SU-DHL-6 (cell line): ENCODE measurements at regions not wholly inside any gene's neighbourhood (a gene's known extent, or its start where the extent isn't known, plus 50 kb on each side); places are given as distances from the start of the nearest gene placed in this dataset.

Experiments used
- H2AFZ ChIP-seq: fragments of 200-600 bp; sonication (generic); 2 replicates; pipeline ENCODE4 v1.6.1; 2014; ENCODE audit warnings: low read depth, mild to moderate bottlenecking, moderate library complexity, mixed read lengths, antibody characterized with exemption, low read length; ENCODE audit not compliant: severe bottlenecking
- H3F3A ChIP-seq: fragments of 200-600 bp; shearing (Covaris generic); 2 replicates; pipeline ENCODE4 v1.6.0; 2016; ENCODE audit warnings: antibody characterized with exemption, mild to moderate bottlenecking; ENCODE audit not compliant: insufficient read depth
- H3K27ac ChIP-seq: fragments of 200-600 bp; sonication (generic); 2 replicates; pipeline ENCODE4 v1.5.1; 2016; ENCODE audit warnings: low read depth, mild to moderate bottlenecking, low read length, moderate library complexity, mixed read lengths
- H3K27me3 ChIP-seq: fragments of 200-600 bp; sonication (generic), shearing (Covaris generic); 2 replicates; pipeline ENCODE4 v1.6.0; 2014; ENCODE audit warnings: mild to moderate bottlenecking, low read length
- H3K36me3 ChIP-seq: fragments of 200-600 bp; sonication (generic); 2 replicates; pipeline ENCODE4 v1.6.1; 2014; ENCODE audit warnings: mild to moderate bottlenecking, low read length, mixed read lengths
- H3K4me2 ChIP-seq: fragments of 300-600, 200-600 bp; shearing (Covaris generic), sonication (generic); 2 replicates; pipeline ENCODE4 v1.6.0; 2014; ENCODE audit warnings: low read length, low read depth, mild to moderate bottlenecking; ENCODE audit not compliant: poor library complexity, severe bottlenecking
- H3K4me3 ChIP-seq: fragments of 200-600 bp; sonication (generic); 2 replicates; pipeline ENCODE4 v1.5.1; 2014; ENCODE audit warnings: antibody characterized with exemption, low read length, mild to moderate bottlenecking, mixed read lengths; ENCODE audit not compliant: insufficient read depth, poor library complexity, severe bottlenecking
- H3K79me2 ChIP-seq: fragments of 200-600 bp; sonication (generic); 2 replicates; pipeline ENCODE4 v1.6.1; 2014; ENCODE audit warnings: mild to moderate bottlenecking, low read length, moderate library complexity; ENCODE audit not compliant: insufficient read depth
- H3K9ac ChIP-seq: fragments of 200-600 bp; sonication (generic); 2 replicates; pipeline ENCODE4 v1.7.0; 2014; ENCODE audit warnings: mild to moderate bottlenecking, low read length
- H3K9me2 ChIP-seq: fragments of 200-600 bp; sonication (generic); replicated peaks from 2 replicates; pipeline ENCODE4 v1.6.1; 2014; ENCODE audit warnings: low read length; ENCODE audit not compliant: insufficient read depth
- H3K9me3 ChIP-seq: fragments of 200-600 bp; sonication (generic); 2 replicates; pipeline ENCODE4 v1.6.1; 2014; ENCODE audit warnings: low read length, mixed read lengths; ENCODE audit not compliant: insufficient read depth
- H4K20me1 ChIP-seq: fragments of 200-600 bp; sonication (generic); 2 replicates; pipeline ENCODE4 v1.6.1; 2014; ENCODE audit warnings: low read depth, mild to moderate bottlenecking, antibody characterized with exemption, low read length, moderate library complexity, mixed read lengths
- CTCF ChIP-seq: fragments of 200-600 bp; sonication (generic); IDR thresholded peaks from one replicate; pipeline ENCODE4 v1.5.1; 2017; ENCODE audit warnings: antibody characterized with exemption, mild to moderate bottlenecking, low read length, moderate library complexity; ENCODE audit not compliant: insufficient read depth, poor library complexity, severe bottlenecking
- EZH2phosphoT487 ChIP-seq: fragments of 200-600 bp; sonication (generic), shearing (Covaris generic); conservative IDR thresholded peaks from 2 replicates; pipeline ENCODE4 v1.6.1; 2018; ENCODE audit warnings: mild to moderate bottlenecking, antibody characterized with exemption, low read length, moderate library complexity, mixed read lengths

GRCh38 chr2:120564213-120565094, 171.2 kb upstream of the GLI2 start:
- H4K20me1 ChIP-seq, result no peaks in the 10 kb centered on the region
- H3K4me3 ChIP-seq, result no peak overlapping the region
- H3K4me2 ChIP-seq, result no peak overlapping the region
- no peak overlapping the region for H3K27ac ChIP-seq
- no peaks in the 10 kb centered on the region for H3K9me2 ChIP-seq
- no peaks in the 10 kb centered on the region for H3K9me3 ChIP-seq
- H3K36me3 ChIP-seq, result no peaks in the 10 kb centered on the region
- H3F3A ChIP-seq, result no peaks in the 10 kb centered on the region
- H3K79me2 ChIP-seq, result no peaks in the 10 kb centered on the region
- H2AFZ ChIP-seq, result no peak overlapping the region
- TF ChIP-seq EZH2phosphoT487, result no peak
- TF ChIP-seq CTCF, result no peak
- H3K9ac ChIP-seq, result no peak overlapping the region
- no peaks in the 10 kb centered on the region for H3K27me3 ChIP-seq

GRCh38 chr2:120565095-120565460, 170.6 kb upstream of the GLI2 start:
- H3K9me3 ChIP-seq, result no peaks in the 10 kb centered on the region
- no peaks in the 10 kb centered on the region for H3K79me2 ChIP-seq
- no peak overlapping the region for H3K4me2 ChIP-seq
- no peaks in the 10 kb centered on the region for H3K9me2 ChIP-seq
- H3K9ac ChIP-seq, result no peak overlapping the region
- no peaks in the 10 kb centered on the region for H3F3A ChIP-seq
- H3K4me3 ChIP-seq, result no peak overlapping the region
- no peaks in the 10 kb centered on the region for H4K20me1 ChIP-seq
- H3K27ac ChIP-seq, result no peak overlapping the region
- TF ChIP-seq CTCF (no peak), EZH2phosphoT487 (no peak)
- H3K27me3 ChIP-seq, result no peaks in the 10 kb centered on the region
- no peak overlapping the region for H2AFZ ChIP-seq
- no peaks in the 10 kb centered on the region for H3K36me3 ChIP-seq

- Histone ChIP-seq H3K27me3 (no peaks in the 10 kb centered on the region), H2AFZ (no peak overlapping the region), H3K27ac (no peak overlapping the region), H3K9me2 (no peaks in the 10 kb centered on the region), H3K79me2 (no peaks in the 10 kb centered on the region), H3K4me2 (no peak overlapping the region), H3K4me3 (no peak overlapping the region), H3K9me3 (no peaks in the 10 kb centered on the region), H3K9ac (no peak overlapping the region), H3K36me3 (no peaks in the 10 kb centered on the region), H3F3A (no peaks in the 10 kb centered on the region), H4K20me1 (no peaks in the 10 kb centered on the region)
- TF ChIP-seq EZH2phosphoT487, result no peak
- TF ChIP-seq CTCF, result no peak
Measured at GRCh38 chr2:120565929-120566328, 169.7 kb upstream of the GLI2 start.
